Esophagus muscularis mucosa (tissue), 3 donors: ENCODE measurements at regions not wholly inside any gene's neighbourhood (a gene's known extent, or its start where the extent isn't known, plus 50 kb on each side); places are given as distances from the start of the nearest gene placed in this dataset.

ENCODE experiments used
- CTCF ChIP-seq, 3 experiments: fragments of 200-600 bp in 2 of 3; fragments of 450-650 bp in 1 of 3; sonication (generic) in 2 of 3; IDR thresholded peaks; one replicate each; pipeline ENCODE4 v1.5.1; 2017 to 2019; ENCODE audit warnings: antibody characterized with exemption in 3 of 3, mild to moderate bottlenecking in 2 of 3, moderate library complexity in 1 of 3
- POLR2A ChIP-seq: fragments of 450-650 bp; IDR thresholded peaks from one replicate; pipeline ENCODE4 v1.6.1; 2017; ENCODE audit warnings: antibody characterized with exemption, moderate library complexity, mild to moderate bottlenecking, low read depth
- POLR2AphosphoS5 ChIP-seq, 2 donors: sonication (generic); formaldehyde crosslinking; IDR thresholded peaks; one replicate each; pipeline ENCODE4 v1.6.1; 2017; ENCODE audit warnings: antibody characterized with exemption in 2 of 2

DNA sequence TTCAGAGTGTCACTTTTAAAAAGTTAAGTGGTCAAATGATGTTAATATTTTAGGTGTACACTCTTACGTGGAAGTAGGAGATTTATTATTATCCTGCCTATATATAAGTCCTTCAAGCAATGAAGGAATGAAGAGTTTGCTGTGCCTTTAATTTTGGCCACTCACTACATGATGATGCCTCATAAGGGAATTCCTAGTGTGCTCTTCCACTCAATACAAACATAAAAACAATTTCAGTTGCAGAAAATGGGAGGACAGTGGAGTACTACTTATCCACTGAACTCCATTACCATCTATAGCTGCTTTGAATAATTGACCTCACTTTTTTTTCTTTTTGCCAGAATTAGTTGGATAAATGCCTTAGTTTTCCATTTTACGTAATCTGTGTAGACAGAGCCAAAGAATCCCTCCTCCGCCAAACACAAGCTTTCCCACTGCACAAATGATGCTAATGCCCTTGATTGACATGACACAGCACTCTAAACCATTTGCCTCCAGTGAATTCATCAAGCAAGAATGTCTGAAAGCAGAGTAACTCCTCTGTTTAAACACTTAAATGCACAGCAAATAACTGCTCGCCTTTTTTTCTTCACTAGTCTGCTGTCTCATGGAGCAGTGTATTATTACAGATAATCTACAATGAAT lies 751.1 kb upstream of the FANCL start:
- TF ChIP-seq POLR2A, result no peak
- TF ChIP-seq POLR2AphosphoS5 (IDR thresholded peaks at IDR 0.05), result no peak
- no peak for TF ChIP-seq CTCF (IDR thresholded peaks at IDR 0.05)
